Right lung (tissue), 2 donors: ENCODE measurements at regions not wholly inside any gene's neighbourhood (a gene's known extent, or its start where the extent isn't known, plus 50 kb on each side); places are given as distances from the start of the nearest gene placed in this dataset.

ENCODE experiments used
- DNase-seq, 2 donors: peaks; one replicate each; pipeline ENCODE4 v3.0.0-alpha.2; 2013

- DNase-seq: no peak
Measured at GRCh38 chr13:44218501-44219240, 155.0 kb upstream of the SERP2 start.

GRCh38 chr13:44219577-44220548, 153.8 kb upstream of the SERP2 start:
- no peak for DNase-seq

DNA sequence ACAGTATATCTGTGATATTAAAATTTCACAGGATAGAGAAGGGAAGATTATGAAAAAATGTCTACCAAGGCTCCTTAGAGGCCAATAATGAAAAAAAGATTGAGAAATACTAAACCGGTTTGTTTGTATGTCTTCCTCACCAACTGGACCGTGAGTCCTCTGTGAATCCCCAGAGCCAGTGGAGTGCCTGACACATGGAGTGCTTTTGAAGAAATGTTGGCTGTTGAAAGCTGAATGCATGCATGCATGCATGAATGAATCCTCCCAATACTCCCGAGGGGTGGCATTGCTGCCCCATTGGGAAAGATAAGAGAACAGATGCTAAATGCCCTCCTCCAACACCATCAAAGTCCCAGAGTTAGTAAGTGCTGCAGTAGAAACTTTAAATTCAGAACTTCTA, 152.7 kb upstream of the SERP2 start:
- no peak for DNase-seq

DNA sequence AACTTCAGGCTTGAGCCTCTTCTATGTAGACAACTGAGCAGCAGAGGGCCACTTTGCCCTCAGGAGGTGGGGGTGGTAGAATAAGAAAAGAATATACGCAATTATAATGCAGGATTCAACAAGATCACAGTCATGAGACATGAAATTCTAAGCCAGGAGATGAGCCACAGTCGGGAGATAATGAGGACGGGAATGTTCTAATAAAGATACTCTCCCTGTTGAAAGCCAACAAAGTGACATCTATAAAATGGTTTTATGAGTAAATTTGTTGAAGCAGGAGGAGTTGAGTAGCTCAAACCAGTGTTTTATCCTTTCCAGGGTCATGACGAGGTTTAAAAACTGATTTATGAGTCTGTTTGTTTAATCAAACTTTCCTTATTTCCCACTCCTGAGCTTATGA, 152.0 kb upstream of the SERP2 start:
- no peak for DNase-seq

GRCh38 chr13:44223770-44224444, 149.7 kb upstream of the SERP2 start:
- no peak for DNase-seq

- DNase-seq: no peak
Measured at GRCh38 chr13:44224450-44225149, 149.0 kb upstream of the SERP2 start.

GRCh38 chr13:44229371-44230030, 144.1 kb upstream of the SERP2 start:
- DNase-seq: no peak

- DNase-seq: no peak
Measured at GRCh38 chr13:44230071-44230470, 143.6 kb upstream of the SERP2 start.

- no peak for DNase-seq
Measured at GRCh38 chr13:44230736-44231135, 142.9 kb upstream of the SERP2 start.

- DNase-seq: peak in 1 of 2 donors; percentile 43
Measured at GRCh38 chr13:44231786-44232516, 141.7 kb upstream of the SERP2 start.

DNA sequence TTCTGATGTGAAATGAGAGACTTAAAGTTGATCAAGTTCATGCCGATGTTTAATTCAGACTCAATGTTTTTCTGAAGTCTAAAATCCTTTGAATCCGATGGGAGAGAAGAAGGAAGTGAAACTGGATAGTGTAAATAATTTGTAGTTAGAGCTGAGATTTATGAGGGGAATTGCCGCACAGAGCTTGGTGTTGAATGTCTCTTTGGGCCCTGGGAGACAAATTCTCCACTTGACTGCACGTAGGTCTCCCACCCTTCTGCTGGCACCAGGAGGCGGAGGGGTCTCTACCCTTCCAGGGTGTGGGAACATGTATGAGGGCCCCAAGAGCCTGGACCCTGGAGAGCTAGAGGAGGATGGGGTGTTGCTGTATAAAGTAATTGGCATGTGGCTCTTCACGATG, 140.8 kb upstream of the SERP2 start:
- DNase-seq: no peak

DNA sequence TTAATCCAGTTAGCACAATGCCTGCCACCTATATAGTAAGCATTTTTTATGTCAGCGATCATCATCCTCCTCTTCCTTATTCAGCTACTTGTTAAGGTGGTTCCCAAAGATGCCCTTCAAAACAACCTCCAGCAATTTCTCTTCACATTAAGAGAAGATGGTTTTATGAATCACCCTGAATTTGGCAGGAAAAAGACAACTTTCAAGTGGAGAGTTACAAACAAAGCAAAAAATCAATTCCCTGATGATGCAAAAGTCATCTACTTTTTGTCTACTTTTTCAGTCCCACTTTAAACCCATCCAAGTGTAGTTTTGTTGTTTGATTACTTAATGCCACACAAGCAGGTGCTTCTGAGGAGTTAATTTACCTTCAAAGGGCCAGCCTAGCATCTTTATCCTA, 139.1 kb upstream of the SERP2 start:
- DNase-seq: no peak

- DNase-seq: no peak
Measured at GRCh38 chr13:44236370-44236769, 137.3 kb upstream of the SERP2 start.

GRCh38 chr13:44236801-44237207, 136.8 kb upstream of the SERP2 start:
- DNase-seq: no peak

GRCh38 chr13:44237276-44237767, 136.3 kb upstream of the SERP2 start:
- DNase-seq: peak; percentile 73 to 81

- DNase-seq: no peak
Measured at GRCh38 chr13:44237881-44238421, 135.7 kb upstream of the SERP2 start.

DNA sequence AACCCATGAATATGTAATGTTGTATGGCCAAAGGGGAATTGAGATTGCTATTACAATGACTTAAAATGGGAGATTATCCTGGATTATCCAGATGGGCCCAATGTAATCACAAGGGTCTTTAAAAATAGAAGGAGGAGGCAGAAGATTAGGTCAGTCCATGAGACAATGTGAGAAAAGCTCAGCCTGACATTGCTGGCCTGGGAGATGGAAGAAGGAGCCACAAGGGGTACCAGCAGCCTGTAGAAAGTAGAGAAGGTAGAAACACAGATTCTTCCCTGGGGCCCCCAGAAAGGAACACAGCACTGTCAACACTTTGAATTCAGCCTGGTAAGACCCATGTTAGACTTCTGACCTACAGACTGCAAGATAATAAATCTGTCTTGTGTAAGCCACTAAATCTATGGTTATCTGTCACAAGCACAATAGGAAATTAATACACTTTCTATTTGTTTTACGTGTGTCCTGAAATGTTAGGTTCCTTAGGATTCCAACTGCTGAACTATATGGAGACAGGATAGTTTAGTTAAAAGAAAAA, 132.9 kb upstream of the SERP2 start:
- DNase-seq: no peak

GRCh38 chr13:44241638-44242037, 132.0 kb upstream of the SERP2 start:
- DNase-seq: no peak

DNA sequence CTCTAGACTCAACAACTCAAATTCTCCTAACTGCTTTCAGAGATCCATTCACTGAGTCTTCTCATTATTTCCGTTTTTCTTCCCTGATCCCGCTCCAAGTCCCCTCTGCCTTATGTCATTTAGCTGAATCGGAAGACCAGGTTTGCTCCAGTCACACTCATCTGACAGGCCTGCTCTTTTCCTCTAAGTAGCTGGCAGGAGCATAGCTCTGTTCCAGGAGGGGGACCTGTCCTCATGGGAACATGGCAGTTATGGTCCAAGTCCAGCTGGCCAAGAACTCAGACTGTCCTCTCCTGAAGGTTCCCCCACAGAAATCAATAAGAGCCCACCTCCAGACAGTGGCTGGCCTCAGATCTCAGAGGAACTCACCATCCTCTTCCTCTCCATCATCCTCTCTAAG, 130.9 kb upstream of the SERP2 start:
- DNase-seq: no peak
